Astrocyte (in vitro differentiated cells and primary cell): ENCODE measurements at regions not wholly inside any gene's neighbourhood (a gene's known extent, or its start where the extent isn't known, plus 50 kb on each side); places are given as distances from the start of the nearest gene placed in this dataset.

ENCODE experiments used
- DNase-seq: peaks from one replicate; pipeline ENCODE4 v3.0.0-alpha.2; 2010; ENCODE audit warnings: low read depth
- FAIRE-seq: peaks from 2 replicates; lab custom pipeline; 2011; peaks lifted over from hg19 to GRCh38; lab: Jason Lieb, UNC
- H2AFZ ChIP-seq: 2 replicates; pipeline ENCODE4 v1.6.0; 2012; ENCODE audit warnings: low read depth, low read length, inconsistent platforms
- H3K27ac ChIP-seq: 2 replicates; pipeline ENCODE4 v1.5.1; 2011; ENCODE audit warnings: low read depth, low read length, inconsistent platforms
- H3K27me3 ChIP-seq: 2 replicates; pipeline ENCODE4 v1.6.0; 2011; ENCODE audit warnings: low read length, inconsistent platforms; ENCODE audit not compliant: insufficient read depth
- H3K36me3 ChIP-seq: 2 replicates; pipeline ENCODE4 v1.5.1; 2011; ENCODE audit warnings: low read length, inconsistent platforms; ENCODE audit not compliant: insufficient read depth
- H3K4me1 ChIP-seq: 2 replicates; pipeline ENCODE4 v1.5.1; 2011; ENCODE audit warnings: low read length, inconsistent platforms; ENCODE audit not compliant: insufficient read depth
- H3K4me2 ChIP-seq: 2 replicates; pipeline ENCODE4 v1.6.0; 2012; ENCODE audit warnings: low read length, inconsistent platforms
- H3K4me3 ChIP-seq: 2 replicates; pipeline ENCODE4 v1.5.1; 2011; ENCODE audit warnings: low read depth, mild to moderate bottlenecking, low read length, inconsistent platforms; ENCODE audit not compliant: insufficient read depth
- H3K79me2 ChIP-seq: 2 replicates; pipeline ENCODE4 v1.6.0; 2012; ENCODE audit warnings: mild to moderate bottlenecking, low read length, inconsistent platforms; ENCODE audit not compliant: insufficient read depth
- H3K9ac ChIP-seq: 2 replicates; pipeline ENCODE4 v1.6.0; 2012; ENCODE audit warnings: mild to moderate bottlenecking, low read length, inconsistent platforms
- H3K9me3 ChIP-seq: 2 replicates; pipeline ENCODE4 v1.5.1; 2012; ENCODE audit warnings: low read depth, mild to moderate bottlenecking, low read length, inconsistent platforms; ENCODE audit not compliant: insufficient read depth
- H4K20me1 ChIP-seq: 2 replicates; pipeline ENCODE4 v1.6.0; 2012; ENCODE audit warnings: low read length, inconsistent platforms; ENCODE audit not compliant: insufficient read depth
- H3K27ac Mint-ChIP-seq: one replicate; pipeline ENCODE4 v1.8.0; 2021; ENCODE audit warnings: mild to moderate bottlenecking, mixed read lengths; ENCODE audit not compliant: unreplicated experiment
- H3K27me3 Mint-ChIP-seq: one replicate; pipeline ENCODE4 v1.8.0; 2021; ENCODE audit warnings: low read depth, mixed read lengths; ENCODE audit not compliant: unreplicated experiment
- H3K36me3 Mint-ChIP-seq: one replicate; pipeline ENCODE4 v1.8.0; 2021; ENCODE audit warnings: low read depth, mixed read lengths; ENCODE audit not compliant: unreplicated experiment
- H3K4me1 Mint-ChIP-seq: one replicate; pipeline ENCODE4 v1.8.0; 2021; ENCODE audit warnings: low read depth, mixed read lengths; ENCODE audit not compliant: unreplicated experiment
- H3K4me3 Mint-ChIP-seq: one replicate; pipeline ENCODE4 v1.8.0; 2021; ENCODE audit warnings: mild to moderate bottlenecking, moderate library complexity, mixed read lengths; ENCODE audit not compliant: unreplicated experiment
- H3K9me3 Mint-ChIP-seq: one replicate; pipeline ENCODE4 v1.8.0; 2021; ENCODE audit warnings: mild to moderate bottlenecking, mixed read lengths; ENCODE audit not compliant: unreplicated experiment
- CTCF ChIP-seq: IDR thresholded peaks from 2 replicates; pipeline ENCODE4 v1.5.1; 2011; ENCODE audit warnings: low read depth, mild to moderate bottlenecking, inconsistent platforms, low read length, moderate library complexity; ENCODE audit not compliant: insufficient read depth
- EZH2 ChIP-seq: IDR thresholded peaks from 2 replicates; pipeline ENCODE4 v1.6.1; 2012; ENCODE audit warnings: mild to moderate bottlenecking, low read length, inconsistent platforms; ENCODE audit not compliant: insufficient read depth

DNA sequence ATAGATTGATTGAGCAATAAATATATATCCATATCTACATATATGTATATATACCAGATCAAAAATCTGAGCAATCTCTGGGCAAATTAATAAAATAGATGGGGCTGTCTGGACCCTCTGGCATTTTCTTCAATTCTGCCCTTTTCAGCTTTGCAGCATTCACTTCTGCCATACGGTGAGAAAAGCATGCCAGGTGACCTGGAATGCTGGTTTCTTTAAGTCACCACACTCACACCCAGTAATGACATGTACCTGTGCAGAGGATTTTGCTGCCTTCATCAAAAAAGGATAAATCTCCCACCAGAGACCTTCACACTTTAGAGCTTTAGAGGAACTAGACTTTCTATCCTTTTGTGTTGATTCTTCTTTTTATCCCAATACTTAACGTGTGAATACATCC lies 223.2 kb upstream of the NFIA start:
- no peak overlapping the region for H3K4me3 Mint-ChIP-seq
- H3K9ac ChIP-seq = no peak overlapping the region

GRCh38 chr1:60857851-60858250 lies 224.5 kb upstream of the NFIA start:
- H3K79me2 ChIP-seq = no peaks in the 10 kb centered on the region
- Mint-ChIP-seq H3K9me3 (no peaks in the 10 kb centered on the region), H3K4me3 (no peak overlapping the region), H3K27ac (no peak overlapping the region), H3K4me1 (no peaks in the 10 kb centered on the region), H3K36me3 (no peaks in the 10 kb centered on the region), H3K27me3 (peaks cover 10% of the 10 kb centered on the region)
- no peaks in the 10 kb centered on the region for H4K20me1 ChIP-seq
- peaks cover 3% of the 10 kb centered on the region for H3K27me3 ChIP-seq
- no peak overlapping the region for H3K4me2 ChIP-seq
- TF ChIP-seq EZH2 (no peak), CTCF (no peak)
- no peak for DNase-seq
- no peak overlapping the region for H3K9ac ChIP-seq
- no peak overlapping the region for H3K4me3 ChIP-seq
- H3K27ac ChIP-seq = no peak overlapping the region
- H3K4me1 ChIP-seq = no peaks in the 10 kb centered on the region
- H3K9me3 ChIP-seq = no peaks in the 10 kb centered on the region
- H2AFZ ChIP-seq = no peak overlapping the region
- no peak for FAIRE-seq
- no peaks in the 10 kb centered on the region for H3K36me3 ChIP-seq

More for the DNA sequence above, 223.2 kb upstream of the NFIA start:
- Mint-ChIP-seq H3K36me3 (no peaks in the 10 kb centered on the region), H3K27ac (no peak overlapping the region), H3K4me1 (no peaks in the 10 kb centered on the region), H3K9me3 (no peaks in the 10 kb centered on the region), H3K27me3 (peaks cover 10% of the 10 kb centered on the region)
- H3K27me3 ChIP-seq = peaks cover 7% of the 10 kb centered on the region
- no peak overlapping the region for H2AFZ ChIP-seq
- H4K20me1 ChIP-seq = no peaks in the 10 kb centered on the region
- H3K4me2 ChIP-seq = no peak overlapping the region
- FAIRE-seq (no peak), DNase-seq (no peak)
- no peak overlapping the region for H3K27ac ChIP-seq
- no peak overlapping the region for H3K4me3 ChIP-seq
- no peaks in the 10 kb centered on the region for H3K79me2 ChIP-seq
- no peaks in the 10 kb centered on the region for H3K9me3 ChIP-seq
- no peaks in the 10 kb centered on the region for H3K36me3 ChIP-seq
- no peaks in the 10 kb centered on the region for H3K4me1 ChIP-seq
- no peak for TF ChIP-seq EZH2
- TF ChIP-seq CTCF = no peak

DNA sequence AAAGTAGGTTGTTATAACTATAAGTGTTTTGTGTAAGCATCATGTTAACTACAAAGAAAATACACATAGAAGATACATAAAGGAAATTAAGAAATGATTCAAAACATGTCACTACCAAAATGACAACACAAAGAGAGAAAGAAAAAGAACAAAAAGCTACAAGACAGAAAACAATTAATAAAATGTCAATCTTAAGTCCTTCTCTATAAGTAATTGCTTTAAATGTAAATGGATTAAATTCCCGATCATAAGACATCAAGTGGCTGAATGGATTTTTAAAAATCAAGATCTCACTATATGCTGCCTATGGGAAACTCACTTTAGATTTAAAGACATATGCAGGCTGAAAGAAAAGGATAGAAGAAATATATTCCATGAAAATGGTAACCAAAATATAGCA lies 232.3 kb upstream of the NFIA start:
- Mint-ChIP-seq H3K36me3 (no peaks in the 10 kb centered on the region), H3K27me3 (peaks cover 4% of the 10 kb centered on the region), H3K4me1 (peaks cover 7% of the 10 kb centered on the region), H3K9me3 (no peaks in the 10 kb centered on the region), H3K4me3 (no peak overlapping the region), H3K27ac (no peak overlapping the region)
- Histone ChIP-seq H4K20me1 (no peaks in the 10 kb centered on the region), H3K27me3 (no peaks in the 10 kb centered on the region), H2AFZ (no peak overlapping the region), H3K36me3 (no peaks in the 10 kb centered on the region), H3K4me1 (no peaks in the 10 kb centered on the region), H3K4me2 (no peak overlapping the region), H3K27ac (no peak overlapping the region), H3K79me2 (no peaks in the 10 kb centered on the region), H3K4me3 (no peak overlapping the region), H3K9ac (no peak overlapping the region), H3K9me3 (no peaks in the 10 kb centered on the region)
- FAIRE-seq (no peak), DNase-seq (no peak)
- TF ChIP-seq CTCF (no peak), EZH2 (no peak)
